Subcutaneous abdominal adipose tissue (tissue), 5 donors: ENCODE measurements at regions not wholly inside any gene's neighbourhood (a gene's known extent, or its start where the extent isn't known, plus 50 kb on each side); places are given as distances from the start of the nearest gene placed in this dataset.

ENCODE experiments used
- H3K27ac ChIP-seq: one replicate; pipeline ENCODE4 v1.7.0; 2013; ENCODE audit warnings: low read depth, mild to moderate bottlenecking, inconsistent platforms, low read length, moderate library complexity
- H3K27me3 ChIP-seq, 5 donors: one replicate each; pipeline ENCODE4 v1.7.0; 2013; ENCODE audit warnings: low read length in 5 of 5, inconsistent platforms in 1 of 5; ENCODE audit not compliant: control insufficient read depth in 5 of 5, insufficient read depth in 4 of 5
- H3K36me3 ChIP-seq, 5 donors: one replicate each; pipeline ENCODE4 v1.7.0; 2013; ENCODE audit warnings: low read length in 5 of 5; ENCODE audit not compliant: control insufficient read depth in 5 of 5, insufficient read depth in 5 of 5
- H3K4me1 ChIP-seq, 5 donors: one replicate each; pipeline ENCODE4 v1.7.0; 2013; ENCODE audit warnings: low read length in 5 of 5, mild to moderate bottlenecking in 3 of 5, moderate library complexity in 1 of 5; ENCODE audit not compliant: control insufficient read depth in 5 of 5, insufficient read depth in 5 of 5
- H3K4me3 ChIP-seq, 5 donors: one replicate each; pipeline ENCODE4 v1.7.0; 2013; ENCODE audit warnings: low read length in 5 of 5, low read depth in 1 of 5
- H3K9ac ChIP-seq, 5 donors: one replicate each; pipeline ENCODE4 v1.7.0; 2013; ENCODE audit warnings: low read length in 5 of 5, mild to moderate bottlenecking in 4 of 5, moderate library complexity in 3 of 5
- H3K9me3 ChIP-seq, 5 donors: one replicate each; pipeline ENCODE4 v1.7.0; 2013; ENCODE audit warnings: low read length in 5 of 5; ENCODE audit not compliant: control insufficient read depth in 5 of 5
- donor health status: healthy.
- donor health status: healthy.
- donor health status: healthy.
- donor health status: healthy.
- donor health status: healthy.

DNA sequence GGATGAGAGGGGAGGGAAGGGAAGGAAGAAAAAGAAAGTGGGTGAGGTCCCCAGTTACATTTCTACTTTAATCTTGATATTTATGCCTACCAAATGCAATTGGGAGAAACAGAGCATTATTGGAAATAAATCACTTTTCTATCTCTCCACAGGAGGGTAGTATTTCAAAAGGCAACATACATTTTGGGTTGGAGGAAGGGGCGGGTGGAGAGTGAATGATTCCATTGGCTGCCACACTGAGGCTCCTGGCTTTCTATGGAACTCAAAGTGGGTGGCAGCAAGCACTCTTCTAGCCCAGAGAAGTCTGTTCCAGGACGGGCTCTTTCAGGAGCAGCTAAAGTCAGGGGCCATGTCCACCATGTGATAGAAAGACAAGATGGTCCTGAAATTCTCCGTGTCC lies 441.3 kb downstream of the DAD1 start:
- Histone ChIP-seq H3K4me3 (no peak overlapping the region), H3K36me3 (no peaks in the 10 kb centered on the region), H3K9ac (no peak overlapping the region), H3K27ac (no peak overlapping the region), H3K4me1 (no peaks in the 10 kb centered on the region), H3K9me3 (peaks cover 0 to 7% (median 0%) of the 10 kb centered on the region in 5 donors), H3K27me3 (no peaks in the 10 kb centered on the region)

DNA sequence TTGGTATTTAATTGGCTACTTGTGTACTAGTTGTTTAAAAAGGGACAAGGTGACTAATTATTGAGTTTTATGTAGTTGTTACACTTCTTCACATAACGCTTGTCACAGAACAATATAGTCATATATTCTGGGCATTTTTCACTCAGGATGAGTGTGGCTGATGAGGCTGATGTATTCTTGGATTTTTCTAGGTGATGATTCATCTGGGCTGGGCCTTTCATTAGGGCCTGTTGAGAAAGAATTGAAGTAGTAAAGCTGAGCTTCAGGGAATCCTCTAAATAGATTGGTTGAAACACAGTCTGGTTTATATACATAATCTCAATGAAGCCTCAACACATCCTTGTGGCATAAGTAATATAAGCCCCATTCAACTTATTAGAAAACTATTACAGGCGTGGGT lies 445.7 kb downstream of the DAD1 start:
- H3K9me3 ChIP-seq: no peaks in the 10 kb centered on the region
- no peaks in the 10 kb centered on the region for H3K36me3 ChIP-seq
- peaks cover 0 to 3% (median 0%) of the 10 kb centered on the region in 5 donors for H3K27me3 ChIP-seq
- H3K4me3 ChIP-seq: no peak overlapping the region
- H3K4me1 ChIP-seq: no peaks in the 10 kb centered on the region
- no peak overlapping the region for H3K27ac ChIP-seq
- no peak overlapping the region for H3K9ac ChIP-seq

DNA sequence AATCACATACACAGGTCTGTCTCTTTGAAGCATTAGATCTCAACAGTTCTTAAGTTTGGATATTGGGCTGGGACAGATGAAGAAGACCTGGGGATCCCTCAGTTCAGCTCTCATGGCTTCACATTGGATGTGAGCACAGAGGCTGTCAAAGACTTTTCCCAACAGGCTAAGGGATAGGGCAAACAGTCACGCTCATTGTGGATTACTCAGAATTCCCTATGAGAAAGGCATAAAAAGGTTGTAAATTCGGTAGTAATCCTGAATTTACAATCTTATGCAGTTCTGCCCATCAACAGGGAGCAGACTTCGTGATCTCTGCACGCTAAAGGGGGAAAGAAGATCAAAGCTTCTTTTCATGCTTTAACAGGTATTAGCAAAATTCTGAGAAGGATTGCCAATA lies 448.4 kb downstream of the DAD1 start:
- Histone ChIP-seq H3K27ac (no peak overlapping the region), H3K4me3 (no peak overlapping the region), H3K9ac (no peak overlapping the region), H3K9me3 (peaks cover 0 to 9% (median 0%) of the 10 kb centered on the region in 5 donors), H3K36me3 (no peaks in the 10 kb centered on the region), H3K27me3 (peaks cover 0 to 3% (median 0%) of the 10 kb centered on the region in 5 donors), H3K4me1 (no peaks in the 10 kb centered on the region)

DNA sequence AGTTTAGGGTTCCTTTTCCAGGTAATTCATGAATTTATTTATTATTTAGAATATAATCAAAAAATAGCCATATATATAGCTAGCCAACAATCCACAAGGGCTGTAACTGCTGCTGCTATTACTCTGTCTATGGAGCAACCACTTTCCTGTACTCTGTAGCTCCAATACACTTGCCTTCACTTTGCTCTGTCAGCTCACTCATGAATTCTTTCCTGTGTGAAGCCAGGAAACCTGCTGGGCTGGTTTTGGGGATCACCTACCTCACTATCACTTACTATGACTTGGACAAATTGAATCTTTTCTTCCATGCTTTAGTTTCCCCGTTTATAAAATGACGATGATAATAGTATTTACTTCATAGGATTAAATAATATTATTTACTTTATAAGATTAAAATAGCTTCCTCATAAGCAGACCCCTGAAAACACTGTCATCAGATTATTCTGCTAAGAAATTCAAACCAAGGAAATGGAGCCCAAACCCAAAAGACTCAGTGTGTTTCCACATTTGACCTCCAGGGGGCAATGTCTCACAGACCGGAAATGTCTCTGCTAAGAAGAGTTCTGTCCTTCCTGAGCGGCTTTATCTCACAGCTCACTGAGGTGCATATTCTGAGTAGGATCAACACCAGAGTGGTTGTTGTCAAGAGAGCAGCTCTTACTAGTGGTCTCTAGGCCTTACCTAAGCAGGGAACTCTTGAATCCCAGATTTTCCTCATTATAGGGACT lies 457.1 kb downstream of the DAD1 start:
- Histone ChIP-seq H3K27ac (no peak overlapping the region), H3K27me3 (no peaks in the 10 kb centered on the region)

DNA sequence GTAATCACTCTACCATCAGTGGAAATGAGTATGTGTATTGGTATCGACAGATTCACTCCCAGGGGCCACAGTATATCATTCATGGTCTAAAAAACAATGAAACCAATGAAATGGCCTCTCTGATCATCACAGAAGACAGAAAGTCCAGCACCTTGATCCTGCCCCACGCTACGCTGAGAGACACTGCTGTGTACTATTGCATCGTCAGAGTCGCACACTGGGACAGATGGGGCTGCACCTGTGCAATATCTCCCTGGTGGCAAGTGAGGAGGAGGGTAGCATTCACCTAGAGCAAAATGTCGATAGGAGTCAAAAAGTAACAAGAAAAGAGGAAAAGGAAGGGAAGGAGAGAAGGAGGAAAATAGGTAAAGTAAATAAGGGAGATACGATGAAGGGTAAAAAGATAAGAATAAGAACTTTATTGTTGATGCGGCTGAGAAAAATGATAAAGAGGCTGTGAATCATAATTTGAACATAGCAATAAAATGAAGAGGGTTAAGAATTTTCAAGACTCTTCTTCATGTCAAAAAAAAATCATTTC lies 450.5 kb upstream of the OR4E1 start:
- no peak overlapping the region for H3K9ac ChIP-seq
- H3K9me3 ChIP-seq: no peaks in the 10 kb centered on the region
- no peaks in the 10 kb centered on the region for H3K27me3 ChIP-seq
- no peak overlapping the region for H3K27ac ChIP-seq
- H3K4me1 ChIP-seq: no peaks in the 10 kb centered on the region
- H3K36me3 ChIP-seq: no peaks in the 10 kb centered on the region
- no peak overlapping the region for H3K4me3 ChIP-seq

More for the DNA sequence above, 457.1 kb downstream of the DAD1 start:
- Histone ChIP-seq H3K36me3 (no peaks in the 10 kb centered on the region), H3K4me1 (no peaks in the 10 kb centered on the region), H3K4me3 (no peak overlapping the region), H3K9ac (no peak overlapping the region), H3K9me3 (peaks cover 0 to 10% (median 0%) of the 10 kb centered on the region in 5 donors)

DNA sequence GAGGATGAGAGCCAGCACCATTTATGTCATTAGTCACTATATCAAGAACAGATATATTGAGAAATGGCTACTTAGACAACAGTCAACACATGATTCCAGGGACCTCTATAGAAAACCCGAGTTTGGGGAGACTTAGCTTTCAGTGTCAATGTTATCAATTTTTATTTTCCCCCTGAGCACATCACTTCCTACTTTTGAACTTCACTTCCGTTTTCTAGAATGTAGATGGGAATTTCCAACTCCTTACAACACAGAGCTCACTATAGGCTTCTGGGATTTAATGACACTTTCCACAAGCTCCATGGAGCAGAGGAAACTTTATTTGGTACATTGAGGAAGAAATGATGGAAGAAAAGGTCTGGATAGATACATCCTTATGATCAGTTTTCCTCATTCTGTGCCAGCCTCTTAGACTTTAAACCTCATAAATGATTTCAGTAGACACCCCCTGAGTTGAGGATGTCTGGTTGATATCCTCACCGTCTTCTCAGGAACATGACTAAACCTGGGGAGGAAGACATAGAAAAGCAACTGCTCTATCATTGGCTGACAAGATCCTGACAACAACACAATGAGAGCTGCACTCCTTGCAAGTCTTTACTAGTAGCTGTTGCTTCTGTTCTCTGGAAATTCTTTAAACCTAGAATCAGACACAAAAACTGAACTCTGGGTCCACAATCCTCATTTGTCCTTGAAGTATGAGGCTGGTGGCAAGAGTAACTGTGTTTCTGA lies 449.4 kb upstream of the OR4E1 start:
- Histone ChIP-seq H3K4me1 (no peaks in the 10 kb centered on the region), H3K4me3 (no peak overlapping the region), H3K9ac (no peak overlapping the region), H3K9me3 (no peaks in the 10 kb centered on the region), H3K27ac (no peak overlapping the region), H3K27me3 (no peaks in the 10 kb centered on the region), H3K36me3 (no peaks in the 10 kb centered on the region)

DNA sequence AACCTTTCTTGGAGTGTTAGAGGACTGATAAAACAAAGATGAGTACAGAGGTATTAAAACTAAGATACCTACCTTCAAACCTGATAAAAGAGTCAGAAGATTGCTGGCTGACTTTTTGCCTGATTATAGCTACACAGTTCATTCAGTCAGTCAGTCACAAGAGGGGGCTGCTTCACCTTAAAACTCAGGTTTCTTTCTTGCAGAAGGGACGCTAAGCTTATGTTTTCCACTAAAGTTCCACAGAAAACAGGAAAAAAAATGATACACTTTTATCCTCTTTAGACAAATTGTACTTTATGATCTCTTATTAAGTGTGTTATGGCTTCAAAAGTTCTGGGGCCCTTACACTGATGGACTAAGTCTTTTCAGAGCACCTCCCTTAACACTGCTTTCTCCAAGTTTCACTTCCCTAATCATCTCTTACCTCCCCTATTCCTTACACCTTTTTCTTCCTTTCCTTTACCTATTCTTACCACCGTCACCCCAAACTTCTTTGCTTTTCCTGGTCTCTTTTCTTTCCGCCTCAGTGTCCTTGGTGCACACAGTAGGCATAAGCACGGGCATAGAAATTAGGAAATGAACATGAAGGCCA lies 448.7 kb upstream of the OR4E1 start:
- Histone ChIP-seq H3K27ac (no peak overlapping the region), H3K27me3 (no peaks in the 10 kb centered on the region), H3K9me3 (no peaks in the 10 kb centered on the region), H3K4me3 (no peak overlapping the region), H3K9ac (no peak overlapping the region), H3K4me1 (no peaks in the 10 kb centered on the region), H3K36me3 (no peaks in the 10 kb centered on the region)

DNA sequence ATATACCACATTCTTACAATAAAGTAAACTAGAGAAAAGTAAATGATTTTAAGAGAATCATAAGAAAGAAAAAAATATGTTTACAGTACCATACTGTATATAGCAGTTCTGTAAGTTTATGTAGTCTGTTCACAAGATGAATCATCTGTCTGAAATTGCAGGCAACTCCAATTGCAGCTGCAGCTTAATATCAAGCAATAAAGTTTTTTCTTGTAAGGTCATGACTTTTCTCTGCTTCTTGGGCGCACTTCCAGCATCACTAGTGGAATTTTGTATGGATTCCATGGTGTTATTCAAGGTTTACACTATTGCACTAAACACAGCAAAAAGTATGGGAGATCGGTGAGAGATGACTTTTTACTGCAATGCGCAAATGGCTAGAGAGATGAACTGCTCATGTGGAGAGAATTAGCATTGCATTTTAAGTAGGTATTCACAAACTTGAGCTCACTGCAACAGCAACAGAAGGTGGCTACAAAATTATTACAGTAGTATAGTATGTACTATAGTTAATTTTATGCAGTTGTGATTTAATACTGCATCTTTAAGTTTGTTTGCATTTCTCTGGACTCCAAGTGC lies 445.4 kb upstream of the OR4E1 start:
- H3K27me3 ChIP-seq: no peaks in the 10 kb centered on the region
- no peak overlapping the region for H3K9ac ChIP-seq
- no peaks in the 10 kb centered on the region for H3K9me3 ChIP-seq
- no peak overlapping the region for H3K4me3 ChIP-seq
- H3K4me1 ChIP-seq: no peaks in the 10 kb centered on the region
- no peaks in the 10 kb centered on the region for H3K36me3 ChIP-seq
- H3K27ac ChIP-seq: no peak overlapping the region

DNA sequence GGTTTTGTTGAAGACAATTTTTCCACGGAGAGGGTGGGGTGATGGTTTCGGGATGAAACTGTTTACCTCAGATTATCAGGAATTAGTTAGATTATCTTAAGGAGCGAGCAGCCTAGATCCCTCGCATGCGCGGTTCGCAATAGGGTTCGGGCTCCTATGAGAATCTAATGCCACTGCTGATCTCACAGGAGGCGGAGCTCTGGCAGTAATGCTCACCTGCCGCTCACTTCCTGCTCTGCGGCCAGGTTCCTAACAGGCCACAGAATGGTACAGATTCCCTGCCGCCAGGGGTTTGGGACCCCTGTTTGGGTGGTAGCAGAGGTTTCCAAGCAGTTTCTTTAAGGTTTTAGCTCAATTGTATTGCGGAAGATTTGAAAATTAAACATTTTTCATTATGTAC lies 439.8 kb upstream of the OR4E1 start:
- no peaks in the 10 kb centered on the region for H3K9me3 ChIP-seq
- H3K27ac ChIP-seq: no peak overlapping the region
- H3K9ac ChIP-seq: no peak overlapping the region
- H3K4me3 ChIP-seq: no peak overlapping the region
- H3K36me3 ChIP-seq: no peaks in the 10 kb centered on the region
- peaks cover 0 to 3% (median 0%) of the 10 kb centered on the region in 5 donors for H3K27me3 ChIP-seq
- no peaks in the 10 kb centered on the region for H3K4me1 ChIP-seq

DNA sequence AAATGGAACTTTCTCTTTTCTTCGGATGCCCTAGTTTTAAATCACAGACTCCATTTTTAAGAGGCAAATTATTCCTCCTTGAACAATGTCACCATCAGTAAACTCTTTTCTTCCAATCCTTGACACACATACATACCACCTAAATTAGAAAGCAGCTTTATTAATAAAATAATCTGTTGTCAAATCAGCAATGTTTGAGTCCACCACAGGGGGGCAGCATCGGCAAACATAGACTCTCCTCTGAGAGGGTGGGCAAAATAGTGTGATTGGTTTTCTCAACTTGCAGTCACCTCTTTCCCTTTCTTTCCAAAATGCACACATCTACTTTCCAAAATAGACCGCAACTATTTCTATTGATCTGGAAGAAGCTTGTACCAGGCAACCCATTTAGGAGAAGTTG lies 438.4 kb upstream of the OR4E1 start:
- Histone ChIP-seq H3K36me3 (no peaks in the 10 kb centered on the region), H3K27me3 (peaks cover 0 to 3% (median 0%) of the 10 kb centered on the region in 5 donors), H3K4me3 (no peak overlapping the region), H3K9ac (no peak overlapping the region), H3K27ac (no peak overlapping the region), H3K4me1 (no peaks in the 10 kb centered on the region), H3K9me3 (no peaks in the 10 kb centered on the region)
